HCT116 (cell line): ENCODE measurements at regions not wholly inside any gene's neighbourhood (a gene's known extent, or its start where the extent isn't known, plus 50 kb on each side); places are given as distances from the start of the nearest gene placed in this dataset.

ENCODE experiments used
- ATAC-seq: fragments of 200-7000 bp; cut with Tn5 transposase; 2 replicates; pipeline ENCODE4 v1.9.1; 2020; ENCODE audit warnings: mild to moderate bottlenecking, moderate library complexity
- BruUV-seq: library from RNA; stranded (reverse); fragments of 400-500 nt; replicated peaks from 2 replicates; lab custom pipeline; 2021; lab: Mats Ljungman, UMichigan
- CTCF ChIA-PET: fragments of 300-600 bp; sonication (Branson Sonifier 250); formaldehyde crosslinking; loops from one replicate; lab custom pipeline; 2021; ENCODE audit warnings: antibody characterized with exemption; lab: Charles Lee
- POLR2A ChIA-PET: fragments of 300-600, 350-600 bp; sonication (Branson Sonifier 250); formaldehyde crosslinking; loops from one replicate; lab custom pipeline; 2021; ENCODE audit warnings: antibody characterized with exemption; lab: Charles Lee
- RAD21 ChIA-PET, 2 experiments: fragments of 300-600 bp; sonication (Branson Sonifier 250); formaldehyde crosslinking; loops; one replicate each; lab custom pipeline; 2023; ENCODE audit warnings: low total read pairs in 2 of 2; ENCODE audit not compliant: uncharacterized antibody in 2 of 2, unreplicated experiment in 2 of 2, low non-redundant PET in 1 of 2; lab: Charles Lee
- DNase-seq: peaks from one replicate; pipeline ENCODE4 v3.0.0-alpha.2; 2010; ENCODE audit warnings: low read depth, low spot score
- H2AFZ ChIP-seq: fragments of 200-600 bp; shearing (Covaris generic), sonication (generic); 2 replicates; pipeline ENCODE4 v1.6.1; 2017; ENCODE audit warnings: low read depth, mixed run types, mixed read lengths, antibody characterized with exemption, low read length; ENCODE audit not compliant: poor library complexity, severe bottlenecking
- H3K27ac ChIP-seq: 2 replicates; pipeline ENCODE4 v1.5.1; 2012; ENCODE audit warnings: low read depth, low read length
- H3K27me3 ChIP-seq: fragments of 200-600 bp; sonication (generic); 2 replicates; pipeline ENCODE4 v1.6.1; 2016; ENCODE audit warnings: mixed run types, low read length, mixed read lengths; ENCODE audit not compliant: insufficient read depth
- H3K36me3 ChIP-seq, 2 experiments: fragments of 200-500 bp in 1 of 2; fragments of 200-600 bp in 1 of 2; sonication (Bioruptor generic) in 1 of 2; sonication (generic) in 1 of 2; 2 replicates each; pipeline versions ENCODE4 v1.5.1 to v1.6.1; 2014 to 2016; ENCODE audit warnings: low read length in 2 of 2, inconsistent platforms in 1 of 2, mixed read lengths in 1 of 2, mixed run types in 1 of 2; ENCODE audit not compliant: insufficient read depth in 2 of 2, control insufficient read depth in 1 of 2
- H3K4me1 ChIP-seq, 2 experiments: fragments of 200-600 bp in 1 of 2; sonication (generic) in 1 of 2; 2 replicates each; pipeline versions ENCODE4 v1.5.1 to v1.6.1; 2012 to 2017; ENCODE audit warnings: low read length in 2 of 2, inconsistent platforms in 1 of 2, mild to moderate bottlenecking in 1 of 2, mixed read lengths in 1 of 2, mixed run types in 1 of 2, moderate library complexity in 1 of 2; ENCODE audit not compliant: insufficient read depth in 2 of 2, control insufficient read depth in 1 of 2
- H3K4me2 ChIP-seq: fragments of 200-600 bp; sonication (generic); 2 replicates; pipeline ENCODE4 v1.6.1; 2017; ENCODE audit warnings: mixed run types, low read length, mixed read lengths
- H3K4me3 ChIP-seq, 2 experiments: fragments of 200-600 bp in 1 of 2; sonication (generic) in 1 of 2; replicated peaks in 1 of 2; 2 replicates each; pipeline ENCODE4 v1.5.1; 2011 to 2016; ENCODE audit warnings: low read length in 2 of 2, control low read depth in 1 of 2, low read depth in 1 of 2, mild to moderate bottlenecking in 1 of 2, mixed read lengths in 1 of 2, mixed run types in 1 of 2
- H3K79me2 ChIP-seq: fragments of 200-600 bp; sonication (generic); 2 replicates; pipeline ENCODE4 v1.6.1; 2017; ENCODE audit warnings: mild to moderate bottlenecking, mixed run types, low read length, moderate library complexity, mixed read lengths; ENCODE audit not compliant: insufficient read depth
- H3K9ac ChIP-seq: fragments of 200-600 bp; sonication (generic); 2 replicates; pipeline ENCODE4 v1.6.1; 2016; ENCODE audit warnings: low read length, mixed read lengths
- H3K9me2 ChIP-seq: fragments of 200-600 bp; sonication (generic), shearing (Covaris generic); 2 replicates; pipeline ENCODE4 v1.6.1; 2017; ENCODE audit warnings: mixed run types, mild to moderate bottlenecking, moderate library complexity; ENCODE audit not compliant: insufficient read depth
- H3K9me3 ChIP-seq, 2 experiments: fragments of 200-500 bp in 1 of 2; fragments of 200-600 bp in 1 of 2; sonication (Bioruptor generic) in 1 of 2; sonication (generic) in 1 of 2; 2 replicates each; pipeline ENCODE4 v1.6.1; 2014 to 2017; ENCODE audit warnings: low read length in 2 of 2, mixed read lengths in 2 of 2, inconsistent platforms in 1 of 2, low read depth in 1 of 2, mild to moderate bottlenecking in 1 of 2, mixed run types in 1 of 2, moderate library complexity in 1 of 2; ENCODE audit not compliant: control insufficient read depth in 1 of 2, insufficient read depth in 1 of 2
- H4K20me1 ChIP-seq: fragments of 200-600 bp; sonication (generic), shearing (Covaris generic); 2 replicates; pipeline ENCODE4 v1.6.1; 2017; ENCODE audit warnings: mixed run types, mild to moderate bottlenecking, moderate library complexity; ENCODE audit not compliant: insufficient read depth
- CBX3 ChIP-seq: IDR thresholded peaks from 2 replicates; pipeline ENCODE4 v1.6.1; 2012; ENCODE audit warnings: low read depth
- CEBPB ChIP-seq: IDR thresholded peaks from 2 replicates; pipeline ENCODE4 v1.6.1; 2012; ENCODE audit warnings: low read depth
- ELF1 ChIP-seq: IDR thresholded peaks from 2 replicates; pipeline ENCODE4 v1.6.1; 2012; ENCODE audit warnings: low read depth, borderline replicate concordance
- EZH2 ChIP-seq: fragments of 200-600 bp; sonication (generic); IDR thresholded peaks from 2 replicates; pipeline ENCODE4 v1.6.1; 2017; ENCODE audit warnings: antibody characterized with exemption, mixed run types
- FOSL1 ChIP-seq: IDR thresholded peaks from 2 replicates; pipeline ENCODE4 v1.6.1; 2012; ENCODE audit warnings: low read depth
- JUND ChIP-seq: IDR thresholded peaks from 2 replicates; pipeline ENCODE4 v1.6.1; 2012
- POLR2A ChIP-seq: IDR thresholded peaks from 2 replicates; pipeline ENCODE4 v1.7.0; 2011; ENCODE audit warnings: borderline replicate concordance; ENCODE audit not compliant: insufficient read depth, insufficient read length; ENCODE audit errors: extremely low read depth
- POLR2AphosphoS5 ChIP-seq: IDR thresholded peaks from 2 replicates; pipeline ENCODE4 v1.6.1; 2011; ENCODE audit warnings: mild to moderate bottlenecking, low read depth, low read length, moderate library complexity
- SRF ChIP-seq: IDR thresholded peaks from 2 replicates; pipeline ENCODE4 v1.6.1; 2012; ENCODE audit warnings: low read depth
- TCF7L2 ChIP-seq: IDR thresholded peaks from 2 replicates; pipeline ENCODE4 v1.7.0; 2011; ENCODE audit warnings: borderline replicate concordance, inconsistent platforms; ENCODE audit not compliant: insufficient read depth, insufficient read length; ENCODE audit errors: extremely low read depth
- YY1 ChIP-seq: IDR thresholded peaks from 2 replicates; pipeline ENCODE4 v1.6.1; 2011; ENCODE audit warnings: low read length, low read depth, moderate library complexity, mild to moderate bottlenecking; ENCODE audit not compliant: insufficient replicate concordance; ENCODE audit errors: extremely low read depth
- ZNF274 ChIP-seq: fragments of 200-500 bp; sonication (Bioruptor generic); IDR thresholded peaks from 2 replicates; pipeline ENCODE4 v1.6.1; 2014; ENCODE audit warnings: mild to moderate bottlenecking, low read depth, low read length, inconsistent platforms
- intact Hi-C: fragments of 100-400 bp; cut with micrococcal nuclease; formaldehyde crosslinking; loops from 2 replicates; pipeline ENCODE4 v1.10.0; 2022
- TF ChIP-seq, protein P1 (sequence below), 3 experiments: fragments of 200-600 bp in 1 of 3; sonication (generic) in 1 of 3; IDR thresholded peaks in 2 of 3; conservative IDR thresholded peaks in 1 of 3; 2 replicates each; pipeline ENCODE4 v1.5.1; 2012 to 2017; ENCODE audit warnings: low read depth in 2 of 3, low read length in 2 of 3, antibody characterized with exemption in 1 of 3, borderline replicate concordance in 1 of 3, control low read depth in 1 of 3, mild to moderate bottlenecking in 1 of 3, mixed read lengths in 1 of 3, mixed run types in 1 of 3, moderate library complexity in 1 of 3; ENCODE audit not compliant: insufficient read depth in 1 of 3
- TF ChIP-seq, protein P2 (sequence below): IDR thresholded peaks from 2 replicates; pipeline ENCODE4 v1.6.1; 2012

DNA sequence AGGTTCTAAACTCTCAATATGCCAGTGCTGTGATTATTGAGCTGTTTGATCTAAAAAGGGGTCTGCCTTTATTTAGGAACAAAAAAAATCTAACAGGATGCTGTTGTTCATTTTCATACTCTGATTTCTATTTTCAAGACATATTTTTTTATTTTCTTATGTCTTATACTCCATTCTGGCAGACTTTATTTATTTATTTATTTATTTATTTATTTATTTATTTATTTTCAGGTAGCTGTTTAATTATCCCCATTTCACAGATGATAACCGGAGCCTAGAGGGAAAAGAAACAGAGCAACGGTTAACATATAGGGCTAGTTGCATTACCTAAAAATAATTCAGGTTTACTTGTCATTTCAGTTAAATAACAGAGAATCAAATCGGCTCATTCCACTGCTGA is 174.4 kb downstream of the CENPF start:
- Histone ChIP-seq H3K9ac (no peak overlapping the region), H3K9me2 (no peaks in the 10 kb centered on the region), H3K27ac (no peak overlapping the region), H3K4me2 (no peak overlapping the region), H3K9me3 (no peaks in the 10 kb centered on the region), H3K79me2 (no peaks in the 10 kb centered on the region), H3K4me3 (no peak overlapping the region), H3K27me3 (no peaks in the 10 kb centered on the region), H3K4me1 (no peaks in the 10 kb centered on the region), H3K36me3 (no peaks in the 10 kb centered on the region), H4K20me1 (no peaks in the 10 kb centered on the region), H2AFZ (no peak overlapping the region)
- intact Hi-C loops, result no loop called here
- ChIA-PET CTCF (no interaction called here), POLR2A (no interaction called here), RAD21 (no interaction called here)
- ATAC-seq (no peak), DNase-seq (no peak)
- TF ChIP-seq SRF (no peak), TCF7L2 (no peak), POLR2AphosphoS5 (no peak), YY1 (no peak), ZNF274 (no peak), POLR2A (no peak), ELF1 (no peak), EZH2 (no peak), CBX3 (no peak), FOSL1 (no peak), JUND (no peak), CEBPB (no peak)
- TF ChIP-seq, protein P1, sequence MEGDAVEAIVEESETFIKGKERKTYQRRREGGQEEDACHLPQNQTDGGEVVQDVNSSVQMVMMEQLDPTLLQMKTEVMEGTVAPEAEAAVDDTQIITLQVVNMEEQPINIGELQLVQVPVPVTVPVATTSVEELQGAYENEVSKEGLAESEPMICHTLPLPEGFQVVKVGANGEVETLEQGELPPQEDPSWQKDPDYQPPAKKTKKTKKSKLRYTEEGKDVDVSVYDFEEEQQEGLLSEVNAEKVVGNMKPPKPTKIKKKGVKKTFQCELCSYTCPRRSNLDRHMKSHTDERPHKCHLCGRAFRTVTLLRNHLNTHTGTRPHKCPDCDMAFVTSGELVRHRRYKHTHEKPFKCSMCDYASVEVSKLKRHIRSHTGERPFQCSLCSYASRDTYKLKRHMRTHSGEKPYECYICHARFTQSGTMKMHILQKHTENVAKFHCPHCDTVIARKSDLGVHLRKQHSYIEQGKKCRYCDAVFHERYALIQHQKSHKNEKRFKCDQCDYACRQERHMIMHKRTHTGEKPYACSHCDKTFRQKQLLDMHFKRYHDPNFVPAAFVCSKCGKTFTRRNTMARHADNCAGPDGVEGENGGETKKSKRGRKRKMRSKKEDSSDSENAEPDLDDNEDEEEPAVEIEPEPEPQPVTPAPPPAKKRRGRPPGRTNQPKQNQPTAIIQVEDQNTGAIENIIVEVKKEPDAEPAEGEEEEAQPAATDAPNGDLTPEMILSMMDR (IDR thresholded peaks at IDR 0.05 in 2 of 3, conservative IDR thresholded peaks at IDR 0.05 in 1 of 3; ENCODE audit: borderline replicate concordance in 1 of 3, insufficient read depth in 1 of 3, low read depth in 2 of 3, low read length in 2 of 3), result no peak
- TF ChIP-seq, protein P2, sequence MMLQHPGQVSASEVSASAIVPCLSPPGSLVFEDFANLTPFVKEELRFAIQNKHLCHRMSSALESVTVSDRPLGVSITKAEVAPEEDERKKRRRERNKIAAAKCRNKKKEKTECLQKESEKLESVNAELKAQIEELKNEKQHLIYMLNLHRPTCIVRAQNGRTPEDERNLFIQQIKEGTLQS, result no peak
- no TSS peak for BruUV-seq
